C4-2B (cell line): ENCODE measurements at regions not wholly inside any gene's neighbourhood (a gene's known extent, or its start where the extent isn't known, plus 50 kb on each side); places are given as distances from the start of the nearest gene placed in this dataset.

ENCODE experiments used
- H3K27ac ChIP-seq: fragments of 450-650 bp; 2 replicates; pipeline ENCODE4 v1.5.1; 2017
- CTCF ChIP-seq: fragments of 450-650 bp; conservative IDR thresholded peaks from 2 replicates; pipeline ENCODE4 v1.5.1; 2017; ENCODE audit warnings: mild to moderate bottlenecking
- ZFX ChIP-seq: fragments of 450-650 bp; IDR thresholded peaks from 2 replicates; pipeline ENCODE4 v1.6.1; 2017

- H3K27ac ChIP-seq = no peak overlapping the region
- no peak for TF ChIP-seq CTCF
- TF ChIP-seq ZFX = no peak
These were observed 759.9 kb downstream of the SATB2 start for GRCh38 chr2:198697794-198698193.

GRCh38 chr2:198697218-198697617, 760.5 kb downstream of the SATB2 start:
- TF ChIP-seq ZFX = no peak
- no peak for TF ChIP-seq CTCF
- H3K27ac ChIP-seq = no peak overlapping the region

GRCh38 chr2:198695879-198696278, 761.9 kb downstream of the SATB2 start:
- no peak overlapping the region for H3K27ac ChIP-seq
- TF ChIP-seq CTCF (no peak), ZFX (no peak)

- no peak overlapping the region for H3K27ac ChIP-seq
- TF ChIP-seq ZFX (no peak), CTCF (no peak)
These were observed 764.7 kb downstream of the SATB2 start for GRCh38 chr2:198692907-198693510.

GRCh38 chr2:198691236-198691635, 766.5 kb downstream of the SATB2 start:
- no peak overlapping the region for H3K27ac ChIP-seq
- no peak for TF ChIP-seq CTCF
- TF ChIP-seq ZFX = no peak

GRCh38 chr2:198664321-198664720, 793.4 kb downstream of the SATB2 start:
- no peak overlapping the region for H3K27ac ChIP-seq
- TF ChIP-seq CTCF = no peak
- TF ChIP-seq ZFX = no peak

- TF ChIP-seq CTCF = no peak
- H3K27ac ChIP-seq = no peak overlapping the region
These were observed 794.8 kb downstream of the SATB2 start for GRCh38 chr2:198662905-198663304.
